ENCODE measurements at regions not wholly inside any gene's neighbourhood (a gene's known extent, or its start where the extent isn't known, plus 50 kb on each side); places are given as distances from the start of the nearest gene placed in this dataset.
"Not testable (repeated sequence)": the region's sequence is repeated elsewhere in the genome, so short reads cannot be mapped to it uniquely, and the experiment has no call there.

DNA sequence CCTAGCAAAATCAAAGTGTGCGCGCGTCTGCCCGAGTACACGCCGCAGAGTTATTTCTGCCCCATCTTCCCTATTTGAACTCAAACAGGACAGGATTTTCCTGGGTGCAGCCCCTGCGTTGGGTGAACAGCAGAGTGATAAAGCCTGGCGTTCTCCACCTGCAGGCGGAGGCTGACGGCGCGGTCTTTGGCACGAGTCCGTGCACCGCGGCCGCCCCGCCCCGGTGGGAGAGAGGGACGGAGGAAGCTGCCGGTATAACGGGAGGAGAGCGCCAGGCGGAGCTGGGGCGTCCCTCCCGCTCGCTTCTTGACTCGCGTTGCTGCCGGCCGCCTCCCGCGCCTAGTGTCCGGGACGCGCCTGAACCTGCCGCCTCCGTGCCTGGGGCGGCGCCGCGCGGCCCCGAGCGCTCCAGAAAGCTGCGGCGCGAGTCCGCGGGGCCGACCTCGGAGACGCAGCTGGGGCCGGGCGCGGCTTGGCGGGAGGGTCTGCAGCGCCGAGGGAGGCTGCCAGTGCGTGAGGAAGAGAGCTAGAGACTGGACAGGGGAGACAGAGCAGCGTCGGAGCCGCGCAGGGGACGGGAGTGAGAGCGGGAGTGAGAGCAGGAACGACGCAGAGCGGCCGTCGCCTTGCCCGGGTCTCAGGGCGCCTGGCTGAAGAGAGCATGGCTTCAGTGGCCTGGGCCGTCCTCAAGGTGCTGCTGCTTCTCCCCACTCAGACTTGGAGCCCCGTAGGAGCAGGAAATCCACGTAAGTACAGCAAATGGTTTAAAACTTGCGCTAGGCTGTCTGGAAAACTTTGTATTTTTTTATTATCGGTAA lies 66.8 kb upstream of the SPATA31A3 start:
- 4% methylated on average over 11 of the region's 78 CpGs for WGBS
- H3K36me3 ChIP-seq; H3K27ac ChIP-seq; intact Hi-C loops (cut with DNase I); H3K27me3 ChIP-seq (replicated peaks; ENCODE audit: insufficient read depth); H3K9me3 ChIP-seq; H3K4me1 ChIP-seq (replicated peaks): not testable (repeated sequence)
- peak; percentile 23 for DNase-seq (ENCODE audit: low spot score)
- H3K4me3 ChIP-seq = peak overlapping the region; percentile 11 to 19
- TF ChIP-seq, protein P1, sequence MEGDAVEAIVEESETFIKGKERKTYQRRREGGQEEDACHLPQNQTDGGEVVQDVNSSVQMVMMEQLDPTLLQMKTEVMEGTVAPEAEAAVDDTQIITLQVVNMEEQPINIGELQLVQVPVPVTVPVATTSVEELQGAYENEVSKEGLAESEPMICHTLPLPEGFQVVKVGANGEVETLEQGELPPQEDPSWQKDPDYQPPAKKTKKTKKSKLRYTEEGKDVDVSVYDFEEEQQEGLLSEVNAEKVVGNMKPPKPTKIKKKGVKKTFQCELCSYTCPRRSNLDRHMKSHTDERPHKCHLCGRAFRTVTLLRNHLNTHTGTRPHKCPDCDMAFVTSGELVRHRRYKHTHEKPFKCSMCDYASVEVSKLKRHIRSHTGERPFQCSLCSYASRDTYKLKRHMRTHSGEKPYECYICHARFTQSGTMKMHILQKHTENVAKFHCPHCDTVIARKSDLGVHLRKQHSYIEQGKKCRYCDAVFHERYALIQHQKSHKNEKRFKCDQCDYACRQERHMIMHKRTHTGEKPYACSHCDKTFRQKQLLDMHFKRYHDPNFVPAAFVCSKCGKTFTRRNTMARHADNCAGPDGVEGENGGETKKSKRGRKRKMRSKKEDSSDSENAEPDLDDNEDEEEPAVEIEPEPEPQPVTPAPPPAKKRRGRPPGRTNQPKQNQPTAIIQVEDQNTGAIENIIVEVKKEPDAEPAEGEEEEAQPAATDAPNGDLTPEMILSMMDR (IDR thresholded peaks at IDR 0.05) = peak in 2 of 4 experiments; percentile 14 to 30

Small RNA genes lying in the stretch of these regions (small RNA-seq; reads per million reads assigned to genes)
- gene RN7SL422P = 0 reads per million in 2 donors

All from prostate gland (tissue), 2 donors.